Activated CD8-positive, alpha-beta memory T cell treated with anti-CD3 and anti-CD28 coated beads, Interleukin-2, amount 50 U/mL, for 1 hour (primary cell): ENCODE measurements at regions not wholly inside any gene's neighbourhood (a gene's known extent, or its start where the extent isn't known, plus 50 kb on each side); places are given as distances from the start of the nearest gene placed in this dataset.

Experiments
- DNase-seq: peaks from one replicate; pipeline ENCODE4 v3.0.0-alpha.2; 2020; ENCODE audit errors: extremely low read depth

- DNase-seq = no peak
Observed at GRCh38 chr21:16305686-16306085, 575.9 kb downstream of the USP25 start.

DNA sequence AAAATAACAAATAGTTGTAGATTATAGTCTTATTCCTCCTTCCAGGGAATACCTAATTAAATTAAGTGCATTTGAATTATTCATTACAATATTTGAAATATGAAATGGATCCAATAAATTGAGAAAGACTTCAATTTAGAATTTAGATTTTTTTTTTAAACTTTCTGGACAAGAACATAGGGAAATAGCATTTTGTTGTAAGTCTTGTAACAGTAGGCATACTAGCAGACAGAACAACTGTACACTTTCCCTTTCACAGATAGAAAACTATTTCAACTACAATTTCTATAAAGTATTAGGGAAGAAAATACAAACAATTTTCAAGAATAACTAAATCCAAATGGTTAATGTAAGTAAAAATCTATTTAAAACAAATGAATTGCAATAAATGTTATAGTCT is 577.5 kb downstream of the USP25 start:
- no peak for DNase-seq

- no peak for DNase-seq
Observed at GRCh38 chr21:16308269-16308668, 578.5 kb downstream of the USP25 start.

GRCh38 chr21:16309250-16309971 is 579.6 kb downstream of the USP25 start:
- no peak for DNase-seq

- no peak for DNase-seq
Observed at GRCh38 chr21:16310176-16310575, 580.4 kb downstream of the USP25 start.

DNA sequence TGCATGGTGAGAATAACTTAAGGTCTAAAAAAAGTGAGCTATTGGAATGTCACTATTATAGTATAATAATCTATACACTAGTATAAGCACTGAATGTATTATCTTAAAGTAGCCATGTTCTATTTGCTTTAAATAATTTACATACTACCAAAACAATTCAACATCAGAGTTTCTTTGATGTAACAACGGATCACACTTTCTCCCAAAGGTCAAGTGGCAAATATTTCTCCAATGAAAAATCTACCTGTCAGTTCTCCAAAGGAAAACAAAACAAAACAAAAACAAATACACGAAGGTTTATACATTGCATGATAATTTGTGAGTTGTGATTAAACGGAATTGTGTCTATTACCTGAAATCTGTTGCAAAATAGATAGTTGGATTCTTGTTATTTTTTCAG is 581.4 kb downstream of the USP25 start:
- no peak for DNase-seq

GRCh38 chr21:16312321-16312720 is 582.5 kb downstream of the USP25 start:
- no peak for DNase-seq

GRCh38 chr21:16315223-16315622 is 585.4 kb downstream of the USP25 start:
- no peak for DNase-seq

GRCh38 chr21:16318651-16319300 is 589.0 kb downstream of the USP25 start:
- no peak for DNase-seq

- DNase-seq = no peak
Observed at GRCh38 chr21:16320110-16320509, 590.3 kb downstream of the USP25 start.

DNA sequence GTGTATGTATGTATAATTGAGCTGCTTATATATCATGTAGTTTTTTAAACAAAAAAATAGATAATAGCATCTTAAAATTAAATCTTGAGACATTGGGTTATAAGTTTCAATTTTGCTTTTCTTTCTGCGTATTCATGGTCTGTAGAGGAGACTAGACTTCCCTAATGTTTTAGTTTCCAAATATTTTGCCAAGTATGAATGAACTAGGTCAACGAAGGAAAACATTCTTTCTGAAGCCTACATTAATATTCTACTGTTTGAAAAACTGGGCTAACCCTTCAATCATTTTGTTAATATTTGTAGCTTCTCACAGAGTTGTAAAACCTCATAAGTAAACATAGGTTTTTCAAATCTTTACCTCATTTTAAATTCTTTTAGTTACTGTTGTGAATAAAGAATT is 592.7 kb downstream of the USP25 start:
- DNase-seq = no peak

- no peak for DNase-seq
Observed at GRCh38 chr21:16323596-16323995, 593.8 kb downstream of the USP25 start.

- no peak for DNase-seq
Observed at GRCh38 chr21:16324630-16325029, 594.8 kb downstream of the USP25 start.

DNA sequence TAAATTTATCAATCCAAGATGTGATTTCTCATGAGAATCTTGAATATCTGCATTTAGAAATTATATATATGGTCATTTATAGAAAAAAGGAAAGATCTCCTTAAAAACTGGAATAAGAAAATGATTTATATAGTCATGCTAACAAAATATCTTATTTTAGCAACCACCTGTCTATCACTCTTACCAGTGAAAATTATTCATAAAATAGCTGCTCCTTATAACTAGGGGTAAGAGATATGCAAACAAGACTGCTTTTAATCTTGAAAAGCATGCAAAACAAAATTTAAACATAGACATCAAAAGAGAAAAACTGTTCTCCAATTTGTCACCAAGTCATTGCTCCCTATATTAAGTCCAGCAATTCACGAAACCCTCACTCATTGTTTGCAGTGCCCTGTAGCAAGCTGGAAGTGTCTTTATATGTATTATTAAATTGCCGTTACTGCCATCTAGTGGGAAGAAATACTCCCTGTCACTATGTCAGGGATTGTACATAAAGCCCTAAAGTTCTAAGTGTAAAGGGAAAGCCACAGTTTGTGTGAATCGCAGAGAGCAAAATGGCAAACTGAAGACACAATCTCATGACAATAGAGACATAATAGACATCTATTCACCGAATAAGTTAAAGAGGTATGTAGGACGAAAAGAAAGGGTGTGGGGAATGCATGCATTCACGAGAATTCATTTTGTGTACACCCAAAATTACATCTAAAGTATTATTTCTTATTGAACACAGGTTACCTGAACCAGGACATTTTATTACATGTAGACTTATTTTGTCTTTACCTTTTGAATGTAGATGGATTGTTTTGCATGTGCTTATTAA is 600.5 kb downstream of the USP25 start:
- no peak for DNase-seq

DNA sequence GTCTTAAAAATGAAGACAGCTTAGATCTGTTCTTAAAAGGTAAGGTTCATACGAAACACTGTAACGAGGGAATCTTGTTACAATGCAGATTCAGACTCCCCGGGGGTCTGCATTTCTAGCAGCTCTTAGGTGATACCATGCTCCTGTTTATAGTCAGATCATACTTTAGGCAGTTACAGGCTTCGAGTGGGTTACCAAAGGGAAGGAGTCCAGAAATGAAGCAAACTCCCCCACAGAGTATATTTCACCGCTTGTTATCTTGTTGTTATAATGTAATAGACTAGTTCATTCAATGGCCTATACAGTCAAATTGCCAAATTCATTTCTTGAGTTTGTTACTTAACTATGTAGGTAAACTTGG is 601.1 kb downstream of the USP25 start:
- DNase-seq = no peak

DNA sequence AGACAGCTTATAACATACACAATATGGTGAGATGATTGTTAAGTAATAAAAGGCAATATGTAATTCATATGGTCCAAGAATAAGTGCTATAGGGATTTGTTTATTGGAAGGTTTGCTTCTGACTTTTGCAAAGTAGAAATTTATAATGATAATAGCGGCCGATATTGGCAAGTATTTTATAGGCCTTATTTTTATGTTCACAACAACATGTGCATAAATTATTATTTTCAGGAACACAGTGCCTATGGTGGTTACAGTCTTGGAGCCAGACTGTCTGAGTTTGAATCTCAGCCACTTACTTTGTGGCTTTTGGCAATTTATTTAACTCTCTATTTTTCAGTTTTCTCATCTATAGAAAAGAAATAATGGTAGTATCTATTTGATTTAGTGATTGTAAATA is 607.5 kb downstream of the USP25 start:
- DNase-seq = no peak

DNA sequence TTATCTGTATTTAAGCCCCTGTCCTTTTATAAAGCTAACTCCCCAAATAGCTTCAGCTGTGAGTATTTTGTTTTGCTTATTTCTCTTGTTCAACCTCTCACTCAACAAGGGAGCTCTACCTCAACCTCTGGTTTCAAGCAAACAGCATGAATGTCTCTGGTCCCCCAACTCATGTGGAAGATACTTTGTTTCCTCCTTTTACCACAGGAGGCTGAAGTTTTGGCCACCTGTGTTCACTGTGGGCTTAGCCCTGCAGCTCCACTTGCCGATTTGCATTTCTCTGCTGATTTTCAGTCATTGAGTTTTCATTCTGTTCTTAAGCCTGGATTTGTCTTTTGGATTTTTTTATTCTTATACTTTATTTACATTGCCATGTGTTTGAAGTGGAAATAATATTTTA is 613.1 kb downstream of the USP25 start:
- no peak for DNase-seq

- DNase-seq = no peak
Observed at GRCh38 chr21:16343776-16344175, 614.0 kb downstream of the USP25 start.

GRCh38 chr21:16345757-16346156 is 616.0 kb downstream of the USP25 start:
- no peak for DNase-seq

GRCh38 chr21:16347223-16347622 is 617.4 kb downstream of the USP25 start:
- no peak for DNase-seq

- DNase-seq = no peak
Observed at GRCh38 chr21:16353764-16354163, 624.0 kb downstream of the USP25 start.

- DNase-seq = no peak
Observed at GRCh38 chr21:16357994-16358393, 628.2 kb downstream of the USP25 start.

GRCh38 chr21:16358784-16359183 is 629.0 kb downstream of the USP25 start:
- DNase-seq = no peak
